ENCODE measurements at regions not wholly inside any gene's neighbourhood (a gene's known extent, or its start where the extent isn't known, plus 50 kb on each side); places are given as distances from the start of the nearest gene placed in this dataset.

GRCh38 chr10:28959850-28960501, 282.7 kb downstream of the BAMBI start:
- Histone ChIP-seq H3K79me2 (ENCODE audit: insufficient read depth, low read length) (no peaks in the 10 kb centered on the region), H3K9me2 (ENCODE audit: insufficient read depth) (no peaks in the 10 kb centered on the region), H3K36me3 (ENCODE audit: control insufficient read depth in 1 of 2, insufficient read depth in 2 of 2, low read length in 2 of 2) (no peaks in the 10 kb centered on the region), H3K4me1 (ENCODE audit: control insufficient read depth in 1 of 2, insufficient read depth in 2 of 2, low read length in 2 of 2) (no peaks in the 10 kb centered on the region), H3K27ac (ENCODE audit: low read depth, low read length) (no peak overlapping the region), H3K9me3 (ENCODE audit: control insufficient read depth in 1 of 2, insufficient read depth in 1 of 2, low read depth in 1 of 2, low read length in 2 of 2) (no peaks in the 10 kb centered on the region; a peak in 1 of 4 replicates), H3K4me2 (ENCODE audit: low read length) (no peak overlapping the region), H4K20me1 (ENCODE audit: insufficient read depth) (no peaks in the 10 kb centered on the region), H3K4me3 (replicated peaks in 1 of 2; ENCODE audit: low read depth in 1 of 2, low read length in 2 of 2) (no peak overlapping the region), H3K27me3 (ENCODE audit: insufficient read depth, low read length) (no peaks in the 10 kb centered on the region), H2AFZ (ENCODE audit: low read depth, low read length, poor library complexity, severe bottlenecking) (no peak overlapping the region), H3K9ac (ENCODE audit: low read length) (no peak overlapping the region)
- ChIA-PET CTCF (interaction anchor here (1.1 kb wide), 1 partner anchor 13 kb away, joined by 4 read pairs; no protein-coding TSS in a partner anchor), POLR2A (interaction anchor here (1.3 kb wide), 1 partner anchor 9 kb away, joined by 3 read pairs; no protein-coding TSS in a partner anchor), RAD21 (ENCODE audit: low non-redundant PET in 1 of 2, low total read pairs in 2 of 2, uncharacterized antibody in 2 of 2, unreplicated experiment in 2 of 2) (no interaction called here)
- ATAC-seq = no peak
- DNase-seq (ENCODE audit: low read depth, low spot score) = no peak
- TF ChIP-seq YY1 (IDR thresholded peaks at IDR 0.05; ENCODE audit: extremely low read depth, insufficient replicate concordance, low read depth, low read length) (no peak), ZNF274 (IDR thresholded peaks at IDR 0.05; ENCODE audit: low read depth, low read length) (no peak), SP1 (IDR thresholded peaks at IDR 0.05; ENCODE audit: low read depth) (no peak)
- intact Hi-C loops (cut with micrococcal nuclease) = no loop called here
- BruUV-seq (replicated peaks) = no TSS peak

- Histone ChIP-seq H3K4me3 (replicated peaks in 1 of 2; ENCODE audit: low read depth in 1 of 2, low read length in 2 of 2) (no peak overlapping the region), H3K27ac (ENCODE audit: low read depth, low read length) (no peak overlapping the region), H3K4me1 (ENCODE audit: control insufficient read depth in 1 of 2, insufficient read depth in 2 of 2, low read length in 2 of 2) (no peaks in the 10 kb centered on the region), H2AFZ (ENCODE audit: low read depth, low read length, poor library complexity, severe bottlenecking) (no peak overlapping the region), H4K20me1 (ENCODE audit: insufficient read depth) (no peaks in the 10 kb centered on the region), H3K79me2 (ENCODE audit: insufficient read depth, low read length) (no peaks in the 10 kb centered on the region), H3K9ac (ENCODE audit: low read length) (no peak overlapping the region), H3K9me3 (ENCODE audit: control insufficient read depth in 1 of 2, insufficient read depth in 1 of 2, low read depth in 1 of 2, low read length in 2 of 2) (no peaks in the 10 kb centered on the region; a peak in 1 of 4 replicates), H3K27me3 (ENCODE audit: insufficient read depth, low read length) (no peaks in the 10 kb centered on the region), H3K36me3 (ENCODE audit: control insufficient read depth in 1 of 2, insufficient read depth in 2 of 2, low read length in 2 of 2) (no peaks in the 10 kb centered on the region), H3K9me2 (ENCODE audit: insufficient read depth) (no peaks in the 10 kb centered on the region), H3K4me2 (ENCODE audit: low read length) (no peak overlapping the region)
- POLR2A ChIA-PET = no interaction called here
- intact Hi-C loops (cut with micrococcal nuclease) = no loop called here
- DNase-seq (ENCODE audit: low read depth, low spot score) (no peak), ATAC-seq (no peak)
- RAD21 ChIA-PET (ENCODE audit: low non-redundant PET in 1 of 2, low total read pairs in 2 of 2, uncharacterized antibody in 2 of 2, unreplicated experiment in 2 of 2) = no interaction called here
- TF ChIP-seq POLR2AphosphoS5 (IDR thresholded peaks at IDR 0.05; ENCODE audit: low read depth, low read length) (no peak), FOSL1 (IDR thresholded peaks at IDR 0.05; ENCODE audit: low read depth) (no peak), POLR2A (IDR thresholded peaks at IDR 0.05; ENCODE audit: borderline replicate concordance, extremely low read depth, insufficient read depth, insufficient read length) (no peak), JUND (IDR thresholded peaks at IDR 0.05) (no peak), YY1 (IDR thresholded peaks at IDR 0.05; ENCODE audit: extremely low read depth, insufficient replicate concordance, low read depth, low read length) (no peak), RAD21 (IDR thresholded peaks at IDR 0.05; ENCODE audit: low read depth) (no peak)
- BruUV-seq (replicated peaks) = no TSS peak
- CTCF ChIA-PET = no interaction called here
Measured at GRCh38 chr10:28962768-28963167, 285.4 kb downstream of the BAMBI start.

Data from HCT116 (cell line).